ENCODE measurements at regions not wholly inside any gene's neighbourhood (a gene's known extent, or its start where the extent isn't known, plus 50 kb on each side); places are given as distances from the start of the nearest gene placed in this dataset.

DNA sequence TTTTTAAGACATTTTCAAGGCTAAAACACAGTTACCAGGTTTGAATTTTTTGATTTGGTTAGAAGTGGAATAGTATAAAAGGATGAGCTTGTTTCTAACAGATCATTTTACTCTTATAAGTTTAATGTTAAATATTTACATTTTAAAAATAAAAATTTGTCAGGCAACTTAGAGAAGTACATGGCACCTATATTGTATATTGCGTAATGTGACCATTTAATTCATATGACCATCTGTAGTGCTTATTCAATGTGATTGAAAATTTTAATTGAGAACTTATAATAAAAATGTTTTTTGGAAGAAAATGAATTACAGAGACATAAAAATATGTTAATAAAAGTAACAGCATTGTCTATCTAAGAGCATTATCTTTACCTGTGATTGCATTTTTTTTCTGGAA, 1632.4 kb downstream of the RPA4 start:
- intact Hi-C loops (cut with micrococcal nuclease) (no loop called here), dilution Hi-C loops (cut with MboI; ENCODE audit: extremely low pct_ligation_motif_present, low sequenced_read_pairs) (no loop called here)
- no peak overlapping the region for H3K27ac ChIP-seq (ENCODE audit: insufficient read depth, low read depth, low read length)
- BruUV-seq (replicated peaks) = no TSS peak
- TF ChIP-seq POLR2AphosphoS5 (IDR thresholded peaks at IDR 0.05; ENCODE audit: insufficient read depth, low read depth, low read length) = no peak
- TF ChIP-seq EZH2 (IDR thresholded peaks at IDR 0.05; ENCODE audit: borderline replicate concordance, low read depth, low read length, severe bottlenecking) = no peak
- TF ChIP-seq MYC (IDR thresholded peaks at IDR 0.05; ENCODE audit: low read depth, low read length) = no peak
- TF ChIP-seq JUN (IDR thresholded peaks at IDR 0.05; ENCODE audit: borderline replicate concordance, insufficient read depth, insufficient read length, low read depth) = no peak
- no peak for TF ChIP-seq GATA2 (IDR thresholded peaks at IDR 0.05; ENCODE audit: insufficient read depth, insufficient read length, low read depth, low read length)
- TF ChIP-seq, protein P1, sequence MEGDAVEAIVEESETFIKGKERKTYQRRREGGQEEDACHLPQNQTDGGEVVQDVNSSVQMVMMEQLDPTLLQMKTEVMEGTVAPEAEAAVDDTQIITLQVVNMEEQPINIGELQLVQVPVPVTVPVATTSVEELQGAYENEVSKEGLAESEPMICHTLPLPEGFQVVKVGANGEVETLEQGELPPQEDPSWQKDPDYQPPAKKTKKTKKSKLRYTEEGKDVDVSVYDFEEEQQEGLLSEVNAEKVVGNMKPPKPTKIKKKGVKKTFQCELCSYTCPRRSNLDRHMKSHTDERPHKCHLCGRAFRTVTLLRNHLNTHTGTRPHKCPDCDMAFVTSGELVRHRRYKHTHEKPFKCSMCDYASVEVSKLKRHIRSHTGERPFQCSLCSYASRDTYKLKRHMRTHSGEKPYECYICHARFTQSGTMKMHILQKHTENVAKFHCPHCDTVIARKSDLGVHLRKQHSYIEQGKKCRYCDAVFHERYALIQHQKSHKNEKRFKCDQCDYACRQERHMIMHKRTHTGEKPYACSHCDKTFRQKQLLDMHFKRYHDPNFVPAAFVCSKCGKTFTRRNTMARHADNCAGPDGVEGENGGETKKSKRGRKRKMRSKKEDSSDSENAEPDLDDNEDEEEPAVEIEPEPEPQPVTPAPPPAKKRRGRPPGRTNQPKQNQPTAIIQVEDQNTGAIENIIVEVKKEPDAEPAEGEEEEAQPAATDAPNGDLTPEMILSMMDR (IDR thresholded peaks at IDR 0.05; ENCODE audit: extremely low read depth in 1 of 2, insufficient read depth in 1 of 2, low read depth in 1 of 2, low read length in 2 of 2) = no peak
- TF ChIP-seq POLR2A (IDR thresholded peaks at IDR 0.05; ENCODE audit: low read depth, low read length) = no peak
- TF ChIP-seq, protein P2, sequence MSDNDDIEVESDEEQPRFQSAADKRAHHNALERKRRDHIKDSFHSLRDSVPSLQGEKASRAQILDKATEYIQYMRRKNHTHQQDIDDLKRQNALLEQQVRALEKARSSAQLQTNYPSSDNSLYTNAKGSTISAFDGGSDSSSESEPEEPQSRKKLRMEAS (IDR thresholded peaks at IDR 0.05; ENCODE audit: insufficient read depth, insufficient read length) = no peak
- TF ChIP-seq FOS (IDR thresholded peaks at IDR 0.05; ENCODE audit: borderline replicate concordance, insufficient read depth, low read length) = no peak
- POLR2A ChIA-PET = no interaction called here
- no peaks in the 10 kb centered on the region for H3K27me3 ChIP-seq (ENCODE audit: control insufficient read depth in 2 of 2, insufficient read depth in 2 of 2, low read length in 2 of 2)
- FAIRE-seq = no peak
- no peaks in the 10 kb centered on the region for H3K4me1 ChIP-seq (ENCODE audit: control insufficient read depth, extremely low read depth, insufficient read depth, low read length)
- CTCF ChIA-PET = no interaction called here
- no peak overlapping the region for H3K4me2 ChIP-seq (ENCODE audit: insufficient read depth, low read length)
- no peaks in the 10 kb centered on the region for H4K20me1 ChIP-seq (replicated peaks; ENCODE audit: control insufficient read depth, extremely low read depth, insufficient read depth, low read length)
- H2AFZ ChIP-seq (ENCODE audit: low read depth, low read length) = no peak overlapping the region
- H3K4me3 ChIP-seq (replicated peaks in 1 of 3; ENCODE audit: insufficient read depth in 1 of 3, low read depth in 1 of 3, low read length in 3 of 3) = no peak overlapping the region
- H3K9me1 ChIP-seq (replicated peaks; ENCODE audit: control insufficient read depth, extremely low read depth, insufficient read depth, low read length) = no peaks in the 10 kb centered on the region
- no peaks in the 10 kb centered on the region for H3K79me2 ChIP-seq (ENCODE audit: control insufficient read depth, insufficient read depth, low read length)
- no peaks in the 10 kb centered on the region for H3K9me3 ChIP-seq (replicated peaks; ENCODE audit: control insufficient read depth, insufficient read depth, low read length)
- no peaks in the 10 kb centered on the region for H3K36me3 ChIP-seq (ENCODE audit: control insufficient read depth in 2 of 2, extremely low read depth in 1 of 2, insufficient read depth in 2 of 2, low read length in 2 of 2)
- DNase-seq (ENCODE audit: low read depth, low spot score) = no peak
- H3K9ac ChIP-seq (replicated peaks; ENCODE audit: extremely low read depth, insufficient read depth, low read length) = no peak overlapping the region
